Esophagus squamous epithelium (tissue), 4 donors: ENCODE measurements at regions not wholly inside any gene's neighbourhood (a gene's known extent, or its start where the extent isn't known, plus 50 kb on each side); places are given as distances from the start of the nearest gene placed in this dataset.

Experiments
- CTCF ChIP-seq, 6 experiments: fragments of 450-650 bp in 4 of 6; fragments of 200-600 bp in 2 of 6; sonication (generic) in 2 of 6; IDR thresholded peaks; one replicate each; pipeline ENCODE4 v1.5.1; 2016 to 2019; ENCODE audit warnings: antibody characterized with exemption in 6 of 6, mild to moderate bottlenecking in 4 of 6, moderate library complexity in 4 of 6
- POLR2A ChIP-seq, 4 donors: fragments of 450-650 bp; IDR thresholded peaks; one replicate each; pipeline ENCODE4 v1.6.1; 2017; ENCODE audit warnings: antibody characterized with exemption in 4 of 4, mild to moderate bottlenecking in 4 of 4, moderate library complexity in 3 of 4

GRCh38 chr6:163745536-163746400 lies 331.2 kb downstream of the QKI start:
- TF ChIP-seq CTCF (IDR thresholded peaks at IDR 0.05) = no peak
- TF ChIP-seq POLR2A (IDR thresholded peaks at IDR 0.05) = no peak
